ACC112 (cell line): ENCODE measurements at regions not wholly inside any gene's neighbourhood (a gene's known extent, or its start where the extent isn't known, plus 50 kb on each side); places are given as distances from the start of the nearest gene placed in this dataset.

Experiments
- H2AFZ ChIP-seq: fragments of 200-600 bp; sonication (generic); one replicate; pipeline ENCODE4 v1.6.0; 2017; ENCODE audit warnings: antibody characterized with exemption, low read length; ENCODE audit not compliant: unreplicated experiment
- H3K27ac ChIP-seq: fragments of 200-600 bp; sonication (generic); 2 replicates; pipeline ENCODE4 v1.5.1; 2014; ENCODE audit warnings: low read depth, mild to moderate bottlenecking, antibody characterized with exemption, low read length, moderate library complexity
- H3K27me3 ChIP-seq: fragments of 200-600 bp; sonication (generic); 2 replicates; pipeline ENCODE4 v1.6.1; 2014; ENCODE audit warnings: mild to moderate bottlenecking, antibody characterized with exemption, low read length, moderate library complexity, mixed read lengths; ENCODE audit not compliant: insufficient read depth
- H3K36me3 ChIP-seq: fragments of 200-600 bp; sonication (generic); 2 replicates; pipeline ENCODE4 v1.6.1; 2016; ENCODE audit warnings: mild to moderate bottlenecking, antibody characterized with exemption, low read length, moderate library complexity, mixed read lengths; ENCODE audit not compliant: insufficient read depth
- H3K4me1 ChIP-seq: fragments of 200-600 bp; sonication (generic); one replicate; pipeline ENCODE4 v1.6.1; 2016; ENCODE audit warnings: low read length, mixed read lengths; ENCODE audit not compliant: insufficient read depth, unreplicated experiment, control insufficient read depth
- H3K4me3 ChIP-seq: fragments of 200-600 bp; sonication (generic); 2 replicates; pipeline ENCODE4 v1.5.1; 2014; ENCODE audit warnings: mild to moderate bottlenecking, low read depth, low read length
- H3K79me2 ChIP-seq: fragments of 200-600 bp; sonication (generic); one replicate; pipeline ENCODE4 v1.6.0; 2016; ENCODE audit warnings: low read length; ENCODE audit not compliant: control insufficient read depth, unreplicated experiment, insufficient read depth

DNA sequence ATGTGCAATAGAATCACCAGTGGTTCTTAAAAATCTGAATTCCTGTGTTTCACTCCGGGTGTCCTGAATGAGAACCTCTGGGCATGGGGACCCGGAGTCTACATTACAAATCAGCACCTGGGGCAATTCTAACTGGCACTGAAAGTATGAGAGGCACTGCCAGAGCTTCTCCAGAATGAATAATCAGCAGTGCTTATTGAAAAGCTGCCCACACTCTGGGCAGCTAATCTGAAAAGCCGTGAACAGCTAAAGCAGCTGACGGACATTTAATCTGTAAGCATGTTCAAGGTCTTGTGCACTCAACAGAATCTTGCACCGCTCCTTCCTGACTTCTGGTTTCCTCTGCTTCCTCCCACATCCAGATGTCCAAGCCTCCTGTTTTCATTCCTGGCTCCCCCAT lies 113.3 kb upstream of the KIF5B start:
- H3K4me3 ChIP-seq = no peak overlapping the region
- no peaks in the 10 kb centered on the region for H3K79me2 ChIP-seq
- no peaks in the 10 kb centered on the region for H3K4me1 ChIP-seq
- H2AFZ ChIP-seq = no peak overlapping the region
- no peaks in the 10 kb centered on the region for H3K36me3 ChIP-seq
- H3K27ac ChIP-seq = no peak overlapping the region
- H3K27me3 ChIP-seq = no peaks in the 10 kb centered on the region

DNA sequence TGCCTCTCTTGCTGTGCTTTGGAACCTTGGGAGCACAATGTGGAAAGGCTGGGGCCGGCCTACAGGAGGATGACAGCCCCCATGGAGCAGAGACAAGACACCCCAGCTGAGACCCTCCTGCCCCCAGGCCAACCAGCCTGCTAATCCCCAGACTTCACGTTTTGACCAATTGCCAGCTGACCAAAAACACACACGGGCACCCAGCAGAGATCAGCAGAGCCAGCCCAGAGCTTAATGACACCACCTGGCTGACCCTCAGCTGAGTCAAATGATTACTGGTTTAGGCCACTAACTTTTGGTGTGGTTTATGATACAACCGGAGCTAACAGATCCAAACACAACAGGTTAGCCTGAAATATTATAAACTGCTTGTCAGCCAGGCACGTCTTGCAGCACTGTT lies 111.2 kb upstream of the KIF5B start:
- H2AFZ ChIP-seq = no peak overlapping the region
- no peaks in the 10 kb centered on the region for H3K79me2 ChIP-seq
- H3K27me3 ChIP-seq = no peaks in the 10 kb centered on the region
- no peaks in the 10 kb centered on the region for H3K36me3 ChIP-seq
- H3K4me3 ChIP-seq = no peak overlapping the region
- H3K27ac ChIP-seq = no peak overlapping the region
- H3K4me1 ChIP-seq = no peaks in the 10 kb centered on the region

- Histone ChIP-seq H3K4me1 (no peaks in the 10 kb centered on the region), H3K27me3 (no peaks in the 10 kb centered on the region), H3K79me2 (no peaks in the 10 kb centered on the region), H3K36me3 (no peaks in the 10 kb centered on the region), H3K27ac (no peak overlapping the region), H3K4me3 (no peak overlapping the region), H2AFZ (no peak overlapping the region)
These were observed 110.1 kb upstream of the KIF5B start for GRCh38 chr10:32166365-32166764.

DNA sequence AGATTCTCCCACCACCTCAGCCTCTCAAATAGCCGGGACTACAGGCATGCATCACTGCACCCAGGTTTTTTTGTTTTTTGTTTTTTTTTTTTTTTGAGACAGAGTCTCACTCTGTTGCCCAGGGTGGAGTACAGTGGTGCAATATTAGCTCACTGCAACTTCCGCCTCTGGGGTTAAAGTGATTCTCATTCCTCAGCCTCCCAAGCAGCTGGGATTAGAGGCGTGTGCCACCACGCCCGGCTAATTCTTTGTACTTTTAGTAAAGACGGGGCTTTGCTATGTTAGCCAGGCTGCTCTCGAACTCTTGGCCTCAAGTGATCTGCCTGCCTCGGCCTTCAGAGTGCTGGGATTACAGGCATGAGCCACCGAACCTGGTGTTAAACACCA lies 107.5 kb upstream of the KIF5B start:
- H3K27ac ChIP-seq = no peak overlapping the region
- H3K4me3 ChIP-seq = no peak overlapping the region
- no peaks in the 10 kb centered on the region for H3K4me1 ChIP-seq
- H2AFZ ChIP-seq = no peak overlapping the region
- H3K27me3 ChIP-seq = no peaks in the 10 kb centered on the region
- no peaks in the 10 kb centered on the region for H3K79me2 ChIP-seq
- H3K36me3 ChIP-seq = no peaks in the 10 kb centered on the region

DNA sequence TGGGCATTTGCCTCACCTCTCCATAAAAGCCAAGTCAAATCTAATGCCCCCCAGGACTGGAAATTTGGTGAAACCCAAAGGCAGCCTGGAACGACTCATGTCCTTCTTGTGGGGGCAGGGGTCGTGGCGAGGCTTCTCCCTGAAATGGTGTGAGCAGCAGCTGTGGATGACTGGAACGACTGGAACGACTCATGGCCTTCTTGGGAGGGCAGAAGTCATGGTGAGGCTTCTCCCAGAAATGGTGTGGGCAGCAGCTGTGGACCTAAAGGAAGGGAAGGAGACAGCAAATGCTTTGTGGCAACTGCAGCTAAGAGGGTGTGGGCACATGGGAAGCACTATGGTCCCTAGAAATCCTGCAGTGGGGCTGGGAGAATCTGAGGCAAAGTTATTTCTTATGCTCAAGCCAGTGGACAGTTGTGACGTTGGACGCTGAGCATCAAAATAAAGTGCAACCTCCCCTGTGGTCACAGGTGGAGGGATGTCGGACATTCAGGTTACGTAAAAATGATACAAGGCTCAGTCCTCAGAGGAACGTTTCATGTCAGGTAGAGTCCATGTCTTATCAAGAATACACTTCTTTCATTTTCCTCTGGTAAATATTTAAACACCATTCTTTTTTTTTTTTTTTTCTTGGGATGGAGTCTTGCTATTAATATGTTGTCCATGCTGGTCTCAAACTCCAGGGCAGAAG lies 107.0 kb upstream of the KIF5B start:
- no peak overlapping the region for H3K27ac ChIP-seq
- H3K79me2 ChIP-seq = no peaks in the 10 kb centered on the region
- H3K36me3 ChIP-seq = no peaks in the 10 kb centered on the region
- H3K4me1 ChIP-seq = no peaks in the 10 kb centered on the region
- no peak overlapping the region for H3K4me3 ChIP-seq
- no peak overlapping the region for H2AFZ ChIP-seq
- H3K27me3 ChIP-seq = no peaks in the 10 kb centered on the region

DNA sequence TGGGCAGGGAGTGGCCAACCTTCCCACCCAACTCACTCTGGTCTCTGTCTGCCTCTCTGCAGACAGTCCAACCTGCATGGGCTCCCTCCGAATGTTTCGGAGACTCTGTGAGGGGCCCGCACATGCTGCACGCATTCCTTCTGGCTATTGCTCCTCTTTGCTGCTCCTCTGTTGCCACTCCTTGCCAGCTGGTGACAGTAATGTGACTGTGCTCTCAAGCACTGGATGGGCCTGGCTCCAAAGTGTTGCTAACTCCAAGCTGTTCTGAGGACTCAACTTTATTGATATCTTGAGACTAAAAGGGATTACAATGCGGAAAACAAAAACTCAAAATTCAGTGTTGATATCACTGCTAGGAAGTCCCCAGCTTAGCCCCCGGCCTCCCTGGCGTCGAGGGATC lies 105.4 kb upstream of the KIF5B start:
- Histone ChIP-seq H3K36me3 (no peaks in the 10 kb centered on the region), H2AFZ (no peak overlapping the region), H3K27me3 (no peaks in the 10 kb centered on the region), H3K27ac (no peak overlapping the region), H3K79me2 (no peaks in the 10 kb centered on the region), H3K4me3 (no peak overlapping the region), H3K4me1 (no peaks in the 10 kb centered on the region)

DNA sequence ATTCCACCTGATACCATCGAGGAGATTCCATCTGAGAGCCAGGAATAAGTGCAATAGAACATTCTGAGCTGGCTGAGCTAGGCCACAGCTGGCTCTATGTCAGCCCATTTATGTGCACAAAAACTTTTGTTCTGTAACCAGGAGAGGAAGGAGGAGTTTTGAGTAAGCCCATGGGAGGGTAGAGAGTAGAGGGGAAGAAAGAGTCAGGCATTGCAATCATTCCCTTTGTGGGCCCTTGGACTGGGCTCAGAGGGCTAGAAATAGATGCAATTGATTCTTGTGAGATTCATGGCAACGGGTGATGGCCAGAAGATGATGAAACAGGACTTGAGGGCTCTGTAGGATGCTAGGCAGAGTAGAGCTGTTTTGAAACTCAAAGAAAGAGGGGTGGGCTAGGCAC lies 104.6 kb upstream of the KIF5B start:
- Histone ChIP-seq H3K27ac (no peak overlapping the region), H2AFZ (no peak overlapping the region), H3K36me3 (no peaks in the 10 kb centered on the region), H3K4me1 (peaks cover 2% of the 10 kb centered on the region), H3K27me3 (no peaks in the 10 kb centered on the region), H3K79me2 (no peaks in the 10 kb centered on the region), H3K4me3 (no peak overlapping the region)

GRCh38 chr10:32159264-32159663 lies 103.0 kb upstream of the KIF5B start:
- no peaks in the 10 kb centered on the region for H3K79me2 ChIP-seq
- no peak overlapping the region for H3K4me3 ChIP-seq
- peaks cover 17% of the 10 kb centered on the region for H3K4me1 ChIP-seq
- no peaks in the 10 kb centered on the region for H3K36me3 ChIP-seq
- H2AFZ ChIP-seq = no peak overlapping the region
- no peaks in the 10 kb centered on the region for H3K27me3 ChIP-seq
- H3K27ac ChIP-seq = no peak overlapping the region

DNA sequence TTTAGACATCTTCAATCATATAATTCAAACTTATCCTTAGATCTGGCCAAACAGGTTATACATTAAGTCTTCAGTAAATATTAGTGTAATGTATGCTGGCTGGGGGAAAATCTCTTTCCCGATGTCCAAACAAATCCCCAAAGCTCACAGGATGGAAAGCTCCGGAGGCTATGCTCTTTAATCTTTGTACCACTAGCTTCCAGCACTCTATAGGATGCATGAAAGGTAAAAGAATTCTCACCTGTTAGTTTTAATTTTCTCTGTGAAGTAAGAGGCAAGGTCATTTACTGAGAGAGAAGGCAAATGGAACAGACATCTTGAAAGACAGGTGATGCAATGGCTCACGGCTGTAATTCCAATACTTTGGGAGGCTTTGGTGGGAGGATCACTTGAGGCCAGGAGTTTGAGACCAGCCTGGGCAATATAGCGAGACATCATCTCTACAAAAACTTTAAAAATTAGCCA lies 99.8 kb upstream of the KIF5B start:
- Histone ChIP-seq H2AFZ (no peak overlapping the region), H3K27ac (0 out of 2 replicates have a peak overlapping the region, but pooled peaks have one; percentile 95), H3K4me1 (peaks cover 17% of the 10 kb centered on the region), H3K36me3 (no peaks in the 10 kb centered on the region), H3K27me3 (no peaks in the 10 kb centered on the region), H3K79me2 (no peaks in the 10 kb centered on the region), H3K4me3 (no peak overlapping the region)

DNA sequence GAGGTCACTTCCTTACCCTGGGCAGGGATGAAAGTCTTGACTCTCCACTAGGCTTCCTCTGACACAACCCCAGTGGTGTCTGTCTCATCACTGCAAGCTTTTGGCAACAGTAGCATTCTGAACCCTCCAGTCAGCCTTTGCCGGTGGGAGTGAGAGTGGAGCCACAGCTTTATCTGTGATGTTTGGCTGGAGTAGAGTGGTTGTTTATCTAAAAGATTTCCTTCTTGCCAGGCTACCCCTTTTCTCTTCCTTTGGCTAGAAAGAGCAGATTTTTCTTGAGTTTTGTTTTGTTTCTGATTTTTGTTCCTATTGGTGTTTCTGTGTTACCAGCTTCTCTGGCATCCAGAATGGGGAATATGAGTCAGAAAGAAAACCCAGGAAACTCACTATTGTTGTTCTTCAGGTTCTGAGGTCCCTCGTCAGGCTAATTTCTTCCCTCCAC lies 98.9 kb upstream of the KIF5B start:
- Histone ChIP-seq H3K4me3 (peak overlapping the region; percentile 31), H2AFZ (peak overlapping the region; percentile 91)

DNA sequence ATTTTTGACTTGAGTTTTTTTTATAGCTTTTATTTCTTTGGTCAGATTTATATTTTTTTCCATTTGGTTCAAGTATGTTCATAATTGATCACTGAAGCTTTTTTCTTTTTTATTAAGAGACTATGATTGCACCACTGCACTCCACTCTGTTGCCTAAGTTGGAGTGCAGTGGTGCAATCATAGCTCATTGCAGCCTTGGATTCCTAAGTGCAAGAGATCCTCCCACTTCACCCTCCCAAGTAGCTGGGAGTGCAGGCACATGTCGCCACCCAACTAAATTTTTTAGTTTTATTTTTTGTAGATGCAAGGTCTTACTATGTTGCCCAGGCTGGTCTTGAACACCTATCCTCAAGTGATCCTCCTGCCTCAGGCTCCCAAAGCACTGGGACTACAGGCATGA lies 97.7 kb upstream of the KIF5B start:
- H2AFZ ChIP-seq = no peak overlapping the region
- no peaks in the 10 kb centered on the region for H3K79me2 ChIP-seq
- no peak overlapping the region for H3K27ac ChIP-seq
- H3K4me1 ChIP-seq = peaks cover 34% of the 10 kb centered on the region
- H3K27me3 ChIP-seq = no peaks in the 10 kb centered on the region
- H3K4me3 ChIP-seq = no peak overlapping the region
- H3K36me3 ChIP-seq = no peaks in the 10 kb centered on the region

More for the DNA sequence above, 98.9 kb upstream of the KIF5B start:
- no peaks in the 10 kb centered on the region for H3K27me3 ChIP-seq
- H3K27ac ChIP-seq = peak overlapping the region; percentile 95
- no peaks in the 10 kb centered on the region for H3K79me2 ChIP-seq
- H3K4me1 ChIP-seq = peaks cover 24% of the 10 kb centered on the region
- no peaks in the 10 kb centered on the region for H3K36me3 ChIP-seq
